A549 (cell line): ENCODE measurements at regions not wholly inside any gene's neighbourhood (a gene's known extent, or its start where the extent isn't known, plus 50 kb on each side); places are given as distances from the start of the nearest gene placed in this dataset.

Experiments
- ATAC-seq, 2 experiments: fragments of 200-7000 bp in 1 of 2; fragments of >200 bp in 1 of 2; cut with Nextera tagmentation in 1 of 2; cut with Tn5 transposase in 1 of 2; 3 replicates each; pipeline versions ENCODE4 v1.8.0 to v1.9.1; 2018 to 2020; ENCODE audit warnings: mild to moderate bottlenecking in 1 of 2, moderate library complexity in 1 of 2
- CTCF ChIA-PET: fragments of 300-600 bp; sonication (Branson Sonifier 250); formaldehyde crosslinking; extraction: SDS; loops from one replicate; lab custom pipeline; 2021; ENCODE audit warnings: antibody characterized with exemption, inconsistent platforms; lab: Yijun Ruan, JAX
- POLR2A ChIA-PET: fragments of 350-600 bp; formaldehyde crosslinking; extraction: SDS; loops from one replicate; lab custom pipeline; 2021; ENCODE audit warnings: antibody characterized with exemption, inconsistent platforms; lab: Yijun Ruan, JAX
- DNase-seq, 2 experiments: peaks; one replicate each; pipeline versions ENCODE4 v3.0.0 to v3.0.0-alpha.2; 2011 to 2016; ENCODE audit warnings: low read depth in 1 of 2, low spot score in 1 of 2
- FAIRE-seq: peaks from 2 replicates; lab custom pipeline; 2011; peaks lifted over from hg19 to GRCh38; lab: Jason Lieb, UNC
- H3K27ac ChIP-seq, 2 experiments: fragments of >200 bp; sonication (Bioruptor Twin); formaldehyde crosslinking; 3 replicates each; pipeline ENCODE4 v1.5.1; 2016 to 2017
- H3K4me1 ChIP-seq: fragments of >200 bp; sonication (Bioruptor Twin); formaldehyde crosslinking; 3 replicates; pipeline ENCODE4 v1.6.1; 2016
- H3K4me2 ChIP-seq: fragments of >200 bp; sonication (Bioruptor Twin); formaldehyde crosslinking; 3 replicates; pipeline ENCODE4 v1.6.1; 2016
- H3K4me3 ChIP-seq: fragments of >200 bp; sonication (Bioruptor Twin); formaldehyde crosslinking; 3 replicates; pipeline ENCODE4 v1.5.1; 2016
- H3K9me3 ChIP-seq: fragments of >200 bp; sonication (Bioruptor Twin); formaldehyde crosslinking; 3 replicates; pipeline ENCODE4 v1.6.1; 2016
- CBX8 ChIP-seq: fragments of 200-600 bp; sonication (generic); IDR thresholded peaks from 2 replicates; pipeline ENCODE4 v1.6.1; 2016
- CEBPB ChIP-seq, 2 experiments: fragments of >200 bp in 1 of 2; sonication (Bioruptor Twin) in 1 of 2; formaldehyde crosslinking in 1 of 2; IDR thresholded peaks; 2 replicates each; pipeline ENCODE4 v1.6.1; 2012 to 2016
- CHD2 ChIP-seq: fragments of 150-350 bp; IDR thresholded peaks from 2 replicates; pipeline ENCODE4 v1.6.1; 2014; ENCODE audit warnings: low read length; ENCODE audit not compliant: partially characterized antibody
- EHMT2 ChIP-seq: fragments of 200-600 bp; sonication (generic); IDR thresholded peaks from 2 replicates; pipeline ENCODE4 v1.6.1; 2016; ENCODE audit warnings: antibody characterized with exemption, low read depth, mild to moderate bottlenecking, moderate library complexity
- ESRRA ChIP-seq: fragments of 150-350 bp; IDR thresholded peaks from 2 replicates; pipeline ENCODE4 v1.6.1; 2014; ENCODE audit warnings: mild to moderate bottlenecking, low read length, borderline replicate concordance
- HDAC2 ChIP-seq: fragments of 200-600 bp; sonication (generic); IDR thresholded peaks from 2 replicates; pipeline ENCODE4 v1.6.1; 2016
- HEYL ChIP-seq: fragments of 250-450 bp; sonication (Bioruptor Pico); IDR thresholded peaks from 2 replicates; pipeline ENCODE4 v1.8.0; 2021; ENCODE audit warnings: mild to moderate bottlenecking, moderate library complexity
- HOXB13 ChIP-seq: fragments of 250-450 bp; sonication (Bioruptor Pico); IDR thresholded peaks from 2 replicates; pipeline ENCODE4 v1.5.0; 2020; ENCODE audit warnings: low read depth, mild to moderate bottlenecking, moderate library complexity
- HOXB5 ChIP-seq: fragments of 250-450 bp; sonication (Bioruptor Pico); IDR thresholded peaks from 2 replicates; pipeline ENCODE4 v1.5.0; 2020; ENCODE audit warnings: mild to moderate bottlenecking, moderate library complexity
- MAZ ChIP-seq: fragments of 150-350 bp; IDR thresholded peaks from 2 replicates; pipeline ENCODE4 v1.6.1; 2014; ENCODE audit warnings: antibody characterized with exemption, low read depth, low read length, borderline replicate concordance
- NPAS2 ChIP-seq: fragments of 250-450 bp; sonication (Bioruptor Pico); IDR thresholded peaks from 2 replicates; pipeline ENCODE4 v1.8.0; 2022; ENCODE audit warnings: mild to moderate bottlenecking, moderate library complexity, borderline replicate concordance
- NR3C1 ChIP-seq: fragments of >200 bp; sonication (Bioruptor Twin); formaldehyde crosslinking; IDR thresholded peaks from 3 replicates; pipeline ENCODE4 v1.6.1; 2017
- RAD21 ChIP-seq, 2 experiments: fragments of >200 bp in 1 of 2; sonication (Bioruptor Twin) in 1 of 2; formaldehyde crosslinking in 1 of 2; IDR thresholded peaks in 1 of 2; conservative IDR thresholded peaks in 1 of 2; 2 replicates in 1 of 2; 3 replicates in 1 of 2; pipeline ENCODE4 v1.6.1; 2012 to 2018; ENCODE audit warnings: inconsistent platforms in 1 of 2
- RARB ChIP-seq: fragments of 250-450 bp; sonication (Bioruptor Pico); IDR thresholded peaks from 2 replicates; pipeline ENCODE4 v1.8.0; 2021; ENCODE audit warnings: mild to moderate bottlenecking, moderate library complexity
- SMC3 ChIP-seq: fragments of >200 bp; sonication (Bioruptor Twin); formaldehyde crosslinking; IDR thresholded peaks from 3 replicates; pipeline ENCODE4 v1.6.1; 2018; ENCODE audit warnings: inconsistent platforms
- SREBF2 ChIP-seq: fragments of 450-650 bp; IDR thresholded peaks from 2 replicates; pipeline ENCODE4 v1.6.1; 2014; ENCODE audit warnings: mild to moderate bottlenecking, moderate library complexity
- TFCP2L1 ChIP-seq: fragments of 250-450 bp; sonication (Bioruptor Pico); IDR thresholded peaks from 2 replicates; pipeline ENCODE4 v1.5.0; 2021; ENCODE audit warnings: mild to moderate bottlenecking
- ZFP36 ChIP-seq: fragments of 450-650 bp; IDR thresholded peaks from 2 replicates; pipeline ENCODE4 v1.6.1; 2014; ENCODE audit warnings: borderline replicate concordance; ENCODE audit not compliant: partially characterized antibody
- ZNF302 ChIP-seq: fragments of 250-450 bp; sonication (Bioruptor Pico); IDR thresholded peaks from 2 replicates; pipeline ENCODE4 v1.9.0; 2021; ENCODE audit warnings: inconsistent platforms, mild to moderate bottlenecking, moderate library complexity
- ZSCAN20 ChIP-seq: fragments of 250-450 bp; sonication (Bioruptor Pico); IDR thresholded peaks from 2 replicates; pipeline ENCODE4 v1.8.0; 2022; ENCODE audit warnings: mild to moderate bottlenecking, moderate library complexity
- WGBS: methylation state at CpG from one replicate; pipeline ENCODE4 v1.1.6; 2017; ENCODE audit errors: missing lambda C conversion rate; 5-methylcytosine and 5-hydroxymethylcytosine counted together
- TF ChIP-seq, protein P1 (sequence below): fragments of >200 bp; sonication (Bioruptor Twin); formaldehyde crosslinking; IDR thresholded peaks from 3 replicates; pipeline ENCODE4 v1.6.1; 2016
- TF ChIP-seq, protein P2 (sequence below): fragments of >200 bp; sonication (Bioruptor Twin); formaldehyde crosslinking; IDR thresholded peaks from 2 replicates; pipeline ENCODE4 v1.6.1; 2016
- TF ChIP-seq, protein P3 (sequence below): IDR thresholded peaks from 2 replicates; pipeline ENCODE4 v1.6.1; 2012; ENCODE audit warnings: low read depth, borderline replicate concordance
- TF ChIP-seq, protein P4 (sequence below): fragments of 150-350 bp; IDR thresholded peaks from 2 replicates; pipeline ENCODE4 v1.6.1; 2014; ENCODE audit warnings: low read depth, mild to moderate bottlenecking, low read length

DNA sequence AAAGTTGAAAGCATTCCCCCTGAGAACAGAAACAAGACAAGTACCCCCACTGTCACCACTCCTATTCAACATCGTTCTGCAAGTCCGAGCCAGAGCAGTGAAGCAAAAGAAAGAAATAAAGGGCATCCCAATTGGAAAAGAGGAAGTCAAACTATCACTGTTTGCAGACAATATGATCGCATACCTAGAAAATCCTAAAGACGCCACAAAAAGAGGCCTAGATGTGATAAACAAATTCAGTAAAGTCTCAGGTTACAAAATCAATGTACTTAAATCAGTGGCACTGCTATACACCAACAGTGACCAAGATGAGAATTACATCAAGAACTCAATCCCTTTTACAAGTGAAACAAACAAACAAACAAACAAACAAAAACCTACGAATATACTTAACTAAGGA is 87.7 kb upstream of the COCH start:
- POLR2A ChIA-PET: no interaction called here
- H3K4me3 ChIP-seq: no peak overlapping the region
- TF ChIP-seq CBX8 (no peak), ZSCAN20 (CRISPR knock-in tag) (no peak), CHD2 (no peak), CEBPB (IDR thresholded peaks at IDR 0.05) (no peak), HEYL (no peak), ESRRA (no peak), RARB (no peak)
- TF ChIP-seq, protein P1, sequence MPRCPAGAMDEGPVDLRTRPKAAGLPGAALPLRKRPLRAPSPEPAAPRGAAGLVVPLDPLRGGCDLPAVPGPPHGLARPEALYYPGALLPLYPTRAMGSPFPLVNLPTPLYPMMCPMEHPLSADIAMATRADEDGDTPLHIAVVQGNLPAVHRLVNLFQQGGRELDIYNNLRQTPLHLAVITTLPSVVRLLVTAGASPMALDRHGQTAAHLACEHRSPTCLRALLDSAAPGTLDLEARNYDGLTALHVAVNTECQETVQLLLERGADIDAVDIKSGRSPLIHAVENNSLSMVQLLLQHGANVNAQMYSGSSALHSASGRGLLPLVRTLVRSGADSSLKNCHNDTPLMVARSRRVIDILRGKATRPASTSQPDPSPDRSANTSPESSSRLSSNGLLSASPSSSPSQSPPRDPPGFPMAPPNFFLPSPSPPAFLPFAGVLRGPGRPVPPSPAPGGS: no peak
- TF ChIP-seq, all 56 proteins: peak for 0
- Histone ChIP-seq H3K27ac (no peak overlapping the region), H3K9me3 (peaks cover 3% of the 10 kb centered on the region; the same call in 1 of the 3 replicates), H3K4me1 (no peaks in the 10 kb centered on the region), H3K4me2 (no peak overlapping the region)
- CTCF ChIA-PET: no interaction called here
- 56% methylated on average over 5 of the region's 5 CpGs for WGBS
- FAIRE-seq (no peak), DNase-seq (no peak), ATAC-seq (no peak)

DNA sequence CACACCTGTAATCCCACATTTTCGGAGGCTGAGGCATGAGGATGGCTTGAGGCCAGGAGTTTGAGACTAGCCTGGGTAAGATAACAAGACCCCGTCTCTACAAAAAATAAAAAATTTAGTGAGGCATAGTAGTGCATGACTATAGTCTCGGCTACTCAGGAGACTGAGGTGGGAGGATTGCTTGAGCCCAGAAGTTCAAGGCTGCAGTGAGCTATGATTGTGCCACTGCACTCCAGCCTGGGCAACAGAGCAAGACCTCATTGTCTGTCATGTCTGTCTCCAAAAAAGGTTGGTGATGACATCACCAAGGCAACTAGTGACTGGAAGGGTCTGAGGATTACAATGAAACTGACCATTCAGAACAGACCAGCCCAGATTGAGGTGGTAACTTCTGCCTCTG is 83.5 kb upstream of the COCH start:
- FAIRE-seq: no peak
- ATAC-seq: no peak
- no peak for TF ChIP-seq CBX8
- no peak for TF ChIP-seq NPAS2 (CRISPR knock-in tag)
- no peak for TF ChIP-seq MAZ
- TF ChIP-seq, protein P2, sequence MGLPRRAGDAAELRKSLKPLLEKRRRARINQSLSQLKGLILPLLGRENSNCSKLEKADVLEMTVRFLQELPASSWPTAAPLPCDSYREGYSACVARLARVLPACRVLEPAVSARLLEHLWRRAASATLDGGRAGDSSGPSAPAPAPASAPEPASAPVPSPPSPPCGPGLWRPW: no peak
- no peak for TF ChIP-seq ZNF302 (CRISPR knock-in tag)
- no peak for TF ChIP-seq EHMT2
- no peak for TF ChIP-seq NR3C1
- no peak for TF ChIP-seq SMC3
- TF ChIP-seq TFCP2L1: no peak
- no peak for TF ChIP-seq ZFP36
- TF ChIP-seq, protein P3, sequence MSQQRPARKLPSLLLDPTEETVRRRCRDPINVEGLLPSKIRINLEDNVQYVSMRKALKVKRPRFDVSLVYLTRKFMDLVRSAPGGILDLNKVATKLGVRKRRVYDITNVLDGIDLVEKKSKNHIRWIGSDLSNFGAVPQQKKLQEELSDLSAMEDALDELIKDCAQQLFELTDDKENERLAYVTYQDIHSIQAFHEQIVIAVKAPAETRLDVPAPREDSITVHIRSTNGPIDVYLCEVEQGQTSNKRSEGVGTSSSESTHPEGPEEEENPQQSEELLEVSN: no peak
- no peak for TF ChIP-seq RAD21 (conservative IDR thresholded peaks at IDR 0.05 in 1 of 2, IDR thresholded peaks at IDR 0.05 in 1 of 2)
- TF ChIP-seq HOXB13 (CRISPR knock-in tag): no peak
- TF ChIP-seq HOXB5 (CRISPR knock-in tag): no peak
- TF ChIP-seq HDAC2: no peak
- TF ChIP-seq, protein P4, sequence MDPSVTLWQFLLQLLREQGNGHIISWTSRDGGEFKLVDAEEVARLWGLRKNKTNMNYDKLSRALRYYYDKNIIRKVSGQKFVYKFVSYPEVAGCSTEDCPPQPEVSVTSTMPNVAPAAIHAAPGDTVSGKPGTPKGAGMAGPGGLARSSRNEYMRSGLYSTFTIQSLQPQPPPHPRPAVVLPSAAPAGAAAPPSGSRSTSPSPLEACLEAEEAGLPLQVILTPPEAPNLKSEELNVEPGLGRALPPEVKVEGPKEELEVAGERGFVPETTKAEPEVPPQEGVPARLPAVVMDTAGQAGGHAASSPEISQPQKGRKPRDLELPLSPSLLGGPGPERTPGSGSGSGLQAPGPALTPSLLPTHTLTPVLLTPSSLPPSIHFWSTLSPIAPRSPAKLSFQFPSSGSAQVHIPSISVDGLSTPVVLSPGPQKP: no peak
- TF ChIP-seq SREBF2: no peak
- H3K9me3 ChIP-seq: peaks cover 7% of the 10 kb centered on the region; the same call in 1 of the 3 replicates
- H3K4me1 ChIP-seq: no peaks in the 10 kb centered on the region
- no peak for DNase-seq
- POLR2A ChIA-PET: no interaction called here
- no peak overlapping the region for H3K27ac ChIP-seq
- H3K4me3 ChIP-seq: no peak overlapping the region
- CTCF ChIA-PET: no interaction called here
- no peak overlapping the region for H3K4me2 ChIP-seq
- WGBS: 35% methylated on average over 3 of the region's 3 CpGs
